ENCODE measurements at regions not wholly inside any gene's neighbourhood (a gene's known extent, or its start where the extent isn't known, plus 50 kb on each side); places are given as distances from the start of the nearest gene placed in this dataset.

GRCh38 chr7:131100357-131101054, 227.2 kb upstream of the MKLN1 start:
- Histone ChIP-seq H3K36me3 (no peaks in the 10 kb centered on the region), H3K9me3 (no peaks in the 10 kb centered on the region), H3K27ac (no peak overlapping the region), H3K27me3 (no peaks in the 10 kb centered on the region), H3K4me3 (no peak overlapping the region), H3K4me1 (peaks cover 0 to 19% of the 10 kb centered on the region in 2 donors)
- no peak for DNase-seq
- no peak for TF ChIP-seq POLR2A (IDR thresholded peaks at IDR 0.05)
- no peak for TF ChIP-seq CTCF (IDR thresholded peaks at IDR 0.05)
- intact Hi-C loops (cut with DNase I; ENCODE audit: low total_unique reads) = no loop called here

- no peak for DNase-seq
- Histone ChIP-seq H3K9me3 (no peaks in the 10 kb centered on the region), H3K4me3 (peak overlapping the region in 1 of 2 donors; percentile 98), H3K4me1 (peaks cover 3 to 15% of the 10 kb centered on the region in 2 donors), H3K27me3 (no peaks in the 10 kb centered on the region), H3K27ac (peak overlapping the region in 1 of 2 donors; percentile 100), H3K36me3 (no peaks in the 10 kb centered on the region)
- intact Hi-C loops (cut with DNase I; ENCODE audit: low total_unique reads) = no loop called here
- TF ChIP-seq POLR2A (IDR thresholded peaks at IDR 0.05) (no peak), CTCF (IDR thresholded peaks at IDR 0.05) (no peak)
Measured at GRCh38 chr7:131103997-131104396, 223.7 kb upstream of the MKLN1 start.

- H3K4me1 ChIP-seq = peaks cover 6 to 13% of the 10 kb centered on the region in 2 donors
- intact Hi-C loops (cut with DNase I; ENCODE audit: low total_unique reads) = no loop called here
- H3K27me3 ChIP-seq = no peaks in the 10 kb centered on the region
- peak overlapping the region; percentile 26 to 98 for H3K4me3 ChIP-seq
- peak overlapping the region; percentile 99 to 100 for H3K27ac ChIP-seq
- no peak for TF ChIP-seq POLR2A (IDR thresholded peaks at IDR 0.05)
- TF ChIP-seq CTCF (IDR thresholded peaks at IDR 0.05) = no peak
- DNase-seq = no peak
- H3K9me3 ChIP-seq = no peaks in the 10 kb centered on the region
- H3K36me3 ChIP-seq = no peaks in the 10 kb centered on the region
Measured at GRCh38 chr7:131104596-131105293, 222.9 kb upstream of the MKLN1 start.

GRCh38 chr7:131105294-131105798, 222.3 kb upstream of the MKLN1 start:
- no peaks in the 10 kb centered on the region for H3K27me3 ChIP-seq
- H3K4me1 ChIP-seq = peaks cover 6 to 13% of the 10 kb centered on the region in 2 donors
- TF ChIP-seq CTCF (IDR thresholded peaks at IDR 0.05) = no peak
- TF ChIP-seq POLR2A (IDR thresholded peaks at IDR 0.05) = peak in 1 of 2 donors; percentile 26
- DNase-seq = peak in 1 of 2 donors; percentile 57
- H3K9me3 ChIP-seq = no peaks in the 10 kb centered on the region
- H3K27ac ChIP-seq = peak overlapping the region; percentile 99 to 100
- peak overlapping the region; percentile 26 to 98 for H3K4me3 ChIP-seq
- H3K36me3 ChIP-seq = no peaks in the 10 kb centered on the region
- intact Hi-C loops (cut with DNase I; ENCODE audit: low total_unique reads) = no loop called here
